NT2/D1 (cell line): ENCODE measurements at regions not wholly inside any gene's neighbourhood (a gene's known extent, or its start where the extent isn't known, plus 50 kb on each side); places are given as distances from the start of the nearest gene placed in this dataset.
"Not testable (repeated sequence)": the region's sequence is repeated elsewhere in the genome, so short reads cannot be mapped to it uniquely, and the experiment has no call there.

Source experiments
- DNase-seq: peaks from one replicate; pipeline ENCODE4 v3.0.0-alpha.2; 2011; ENCODE audit warnings: low read depth, low spot score
- H3K27me3 ChIP-seq: 2 replicates; pipeline ENCODE4 v1.6.0; 2011; ENCODE audit warnings: mild to moderate bottlenecking; ENCODE audit not compliant: insufficient read length, insufficient read depth
- H3K36me3 ChIP-seq: 2 replicates; pipeline ENCODE4 v1.6.1; 2011; ENCODE audit warnings: mild to moderate bottlenecking, low read length, mixed read lengths; ENCODE audit not compliant: insufficient read depth, insufficient read length
- H3K4me1 ChIP-seq: 2 replicates; pipeline ENCODE4 v1.5.1; 2011; ENCODE audit not compliant: insufficient read depth, insufficient read length
- H3K4me3 ChIP-seq: 2 replicates; pipeline ENCODE4 v1.5.1; 2011; ENCODE audit warnings: low read depth; ENCODE audit not compliant: insufficient read length
- H3K9ac ChIP-seq: 2 replicates; pipeline ENCODE4 v1.6.0; 2011; ENCODE audit warnings: low read depth; ENCODE audit not compliant: insufficient read length
- H3K9me3 ChIP-seq: 2 replicates; pipeline ENCODE4 v1.5.1; 2011; ENCODE audit warnings: mild to moderate bottlenecking, low read length; ENCODE audit not compliant: insufficient read depth
- SUZ12 ChIP-seq: IDR thresholded peaks from 2 replicates; pipeline ENCODE4 v1.6.1; 2011; ENCODE audit not compliant: insufficient read length, insufficient read depth; ENCODE audit errors: extremely low read depth
- YY1 ChIP-seq: IDR thresholded peaks from 2 replicates; pipeline ENCODE4 v1.6.1; 2011; ENCODE audit not compliant: insufficient read length, insufficient read depth
- ZNF274 ChIP-seq: IDR thresholded peaks from 2 replicates; pipeline ENCODE4 v1.6.1; 2011; ENCODE audit warnings: mild to moderate bottlenecking, low read depth, low read length

DNA sequence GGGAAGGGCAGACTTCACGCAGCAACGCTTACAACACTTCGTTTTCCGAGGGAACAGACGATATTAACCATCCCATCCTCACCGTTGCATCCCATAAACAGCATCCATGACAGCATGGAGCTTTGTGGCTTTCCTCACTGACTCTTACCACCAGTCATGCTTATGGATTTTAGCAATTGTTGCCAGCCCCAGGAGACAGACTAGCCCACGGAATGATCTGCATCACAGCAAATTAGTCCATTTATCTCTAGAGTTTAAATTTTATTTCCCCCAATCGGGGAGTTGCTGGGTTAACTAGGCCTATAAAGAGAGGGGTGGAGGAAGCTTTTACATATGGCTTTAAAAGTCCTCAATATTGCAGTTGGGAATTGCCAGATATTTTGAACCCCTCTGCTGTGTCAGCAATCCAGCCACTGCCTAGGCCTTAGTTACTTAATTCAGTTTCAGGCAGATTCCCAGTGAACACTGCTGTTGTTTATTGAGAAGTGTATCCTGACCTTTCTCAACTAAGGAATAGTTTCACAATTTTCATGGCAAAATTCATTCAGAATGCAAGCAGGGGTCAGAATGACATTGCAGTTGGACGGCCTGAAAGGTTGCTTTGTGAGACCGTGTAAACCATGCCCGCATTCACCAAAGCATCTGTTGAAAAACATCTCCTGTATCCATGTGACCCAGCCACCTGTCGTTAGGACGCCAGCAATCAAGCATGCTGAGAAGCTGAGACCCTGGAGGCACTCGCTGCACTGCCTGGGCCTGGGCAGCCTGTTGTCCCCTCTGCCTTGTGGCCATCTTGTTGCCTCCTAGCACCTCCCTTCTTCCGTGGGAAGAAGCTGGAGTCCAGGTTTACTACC, 397.4 kb upstream of the TPM1 start:
- DNase-seq, result no peak
- H3K4me1 ChIP-seq, result peaks cover 11% of the 10 kb centered on the region
- TF ChIP-seq ZNF274 (no peak), YY1 (no peak), SUZ12 (no peak)

GRCh38 chr15:62647202-62647842, 395.2 kb upstream of the TPM1 start:
- no peak for TF ChIP-seq ZNF274
- Histone ChIP-seq H3K4me3 (no peak overlapping the region), H3K27me3 (no peaks in the 10 kb centered on the region), H3K36me3 (peaks cover 5% of the 10 kb centered on the region), H3K4me1 (peaks cover 11% of the 10 kb centered on the region), H3K9ac (no peak overlapping the region), H3K9me3 (no peaks in the 10 kb centered on the region)
- DNase-seq, result no peak

More for the DNA sequence above, 397.4 kb upstream of the TPM1 start:
- no peaks in the 10 kb centered on the region for H3K27me3 ChIP-seq
- no peaks in the 10 kb centered on the region for H3K9me3 ChIP-seq
- H3K36me3 ChIP-seq, result no peaks in the 10 kb centered on the region
- H3K9ac ChIP-seq, result no peak overlapping the region
- no peak overlapping the region for H3K4me3 ChIP-seq

DNA sequence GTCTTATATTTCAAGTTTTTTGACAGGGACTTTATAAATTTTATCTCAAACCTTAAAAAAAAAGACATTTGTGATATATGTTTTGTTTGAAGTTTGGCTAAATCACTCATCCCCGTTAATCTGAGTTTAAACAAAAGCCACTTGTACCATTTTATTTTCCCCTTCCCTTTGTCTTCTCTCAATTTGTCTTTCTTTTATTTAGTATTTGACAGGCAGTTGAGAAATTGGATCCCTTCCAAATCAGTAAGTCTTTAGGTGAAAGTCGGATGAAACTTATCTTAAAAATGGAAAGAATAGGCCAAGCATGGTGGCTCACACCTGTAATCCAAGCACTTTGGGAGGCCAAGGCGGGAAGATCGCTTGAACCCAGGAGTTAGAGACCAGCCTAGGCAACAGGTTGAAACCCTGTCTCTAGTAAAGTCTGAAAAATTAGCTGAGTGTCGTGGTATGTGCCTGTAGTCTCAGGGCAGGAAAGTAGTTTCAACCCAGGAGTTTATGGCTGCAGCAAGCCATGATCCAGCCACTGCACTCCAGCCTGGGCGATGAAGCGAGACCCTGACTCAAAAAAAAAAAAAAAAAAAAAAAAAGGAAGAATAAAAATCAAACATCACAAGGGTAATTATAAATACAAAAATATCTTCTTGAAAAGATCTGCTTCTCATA, 394.6 kb upstream of the TPM1 start:
- no peak for DNase-seq
- Histone ChIP-seq H3K27me3 (no peaks in the 10 kb centered on the region), H3K4me1 (peaks cover 11% of the 10 kb centered on the region), H3K36me3 (peaks cover 11% of the 10 kb centered on the region), H3K4me3 (no peak overlapping the region), H3K9me3 (no peaks in the 10 kb centered on the region), H3K9ac (no peak overlapping the region)
- TF ChIP-seq YY1, result no peak
- no peak for TF ChIP-seq SUZ12
- TF ChIP-seq ZNF274, result no peak

DNA sequence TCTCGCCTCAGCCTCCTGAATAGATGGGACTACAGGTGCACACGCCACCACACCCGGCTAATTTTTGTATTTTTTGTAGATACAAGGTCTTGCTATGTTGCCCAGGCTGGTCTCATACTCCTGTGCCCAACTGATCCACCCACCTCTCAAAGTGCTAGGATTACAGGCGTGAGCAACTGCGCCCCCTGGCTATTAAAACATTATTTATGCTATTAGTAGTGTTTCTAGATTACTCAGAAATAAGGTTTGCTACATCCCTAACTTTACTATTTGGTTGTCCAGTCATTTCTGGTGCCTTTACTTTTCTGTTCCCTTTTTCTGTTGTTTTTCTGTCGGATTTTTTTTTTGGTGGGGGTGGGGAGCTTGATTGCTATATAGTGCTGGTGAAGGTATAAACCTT, 393.6 kb upstream of the TPM1 start:
- no peak for DNase-seq
- no peak for TF ChIP-seq YY1
- no peak for TF ChIP-seq ZNF274
- TF ChIP-seq SUZ12, result no peak
- peaks cover 3% of the 10 kb centered on the region for H3K9me3 ChIP-seq
- H3K36me3 ChIP-seq, result peaks cover 16% of the 10 kb centered on the region
- no peak overlapping the region for H3K4me3 ChIP-seq
- no peak overlapping the region for H3K9ac ChIP-seq
- peaks cover 6% of the 10 kb centered on the region for H3K4me1 ChIP-seq
- no peaks in the 10 kb centered on the region for H3K27me3 ChIP-seq

- peaks cover 16% of the 10 kb centered on the region for H3K36me3 ChIP-seq
- no peaks in the 10 kb centered on the region for H3K27me3 ChIP-seq
- no peak for DNase-seq
- peaks cover 6% of the 10 kb centered on the region for H3K9me3 ChIP-seq
- H3K4me3 ChIP-seq, result no peak overlapping the region
- no peak overlapping the region for H3K9ac ChIP-seq
- peaks cover 4% of the 10 kb centered on the region for H3K4me1 ChIP-seq
- TF ChIP-seq YY1 (no peak), ZNF274 (no peak), SUZ12 (no peak)
Observed at GRCh38 chr15:62649793-62650420, 392.6 kb upstream of the TPM1 start.

DNA sequence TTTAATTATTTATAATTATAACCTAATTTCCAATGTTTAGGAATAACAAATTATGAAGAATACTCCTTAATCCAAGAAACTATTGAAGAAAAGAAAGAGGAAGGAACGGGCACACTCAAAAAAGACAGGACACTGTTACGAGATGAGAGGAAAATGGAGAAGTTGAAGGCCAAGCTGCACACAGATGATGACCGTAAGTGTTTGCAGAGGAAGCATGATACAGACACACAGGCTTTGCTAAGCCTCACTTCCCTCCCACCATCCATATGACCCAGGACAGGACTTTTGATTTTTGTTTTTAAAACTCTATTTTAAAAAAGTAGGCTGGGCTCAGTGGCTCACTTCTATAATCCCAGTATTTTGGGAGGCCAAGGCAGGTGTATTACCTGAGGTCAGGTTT, 389.4 kb upstream of the TPM1 start:
- peaks cover 30% of the 10 kb centered on the region for H3K36me3 ChIP-seq
- no peak overlapping the region for H3K9ac ChIP-seq
- no peak overlapping the region for H3K4me3 ChIP-seq
- H3K27me3 ChIP-seq, result no peaks in the 10 kb centered on the region
- H3K4me1 ChIP-seq, result no peaks in the 10 kb centered on the region
- DNase-seq, result no peak
- no peak for TF ChIP-seq YY1
- no peak for TF ChIP-seq SUZ12
- no peak for TF ChIP-seq ZNF274
- H3K9me3 ChIP-seq, result peaks cover 6% of the 10 kb centered on the region

DNA sequence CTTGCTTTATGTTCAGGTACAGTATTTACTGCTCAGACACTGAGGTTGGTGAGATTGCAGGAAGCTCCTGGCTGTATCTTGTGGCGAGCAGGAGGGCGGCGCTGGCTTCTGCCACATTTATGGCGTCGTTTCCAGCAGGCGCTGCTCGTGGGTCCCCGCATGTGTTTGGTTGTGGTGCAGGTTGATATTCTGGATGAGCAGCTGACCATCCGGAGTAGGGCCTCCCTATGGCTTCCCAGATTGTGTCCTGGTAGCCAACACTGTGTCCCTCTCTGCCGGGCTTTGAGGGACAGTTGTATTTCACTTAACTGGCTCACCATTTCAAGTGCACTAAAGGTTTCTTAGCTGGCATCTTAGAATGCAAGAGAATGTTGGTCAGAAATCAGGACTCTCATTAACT, 386.5 kb upstream of the TPM1 start:
- H3K4me1 ChIP-seq, result no peaks in the 10 kb centered on the region
- H3K27me3 ChIP-seq, result no peaks in the 10 kb centered on the region
- no peak overlapping the region for H3K4me3 ChIP-seq
- TF ChIP-seq ZNF274, result no peak
- no peak for TF ChIP-seq YY1
- TF ChIP-seq SUZ12, result no peak
- DNase-seq, result no peak
- peaks cover 6% of the 10 kb centered on the region for H3K9me3 ChIP-seq
- H3K9ac ChIP-seq, result no peak overlapping the region
- H3K36me3 ChIP-seq, result peaks cover 35% of the 10 kb centered on the region

- not testable (repeated sequence) for DNase-seq, H3K9ac ChIP-seq, H3K4me3 ChIP-seq, H3K27me3 ChIP-seq, H3K9me3 ChIP-seq, H3K4me1 ChIP-seq
- peaks cover 28% of the 10 kb centered on the region for H3K36me3 ChIP-seq
Observed at GRCh38 chr15:62657501-62657900, 385.0 kb upstream of the TPM1 start.
